HG02623 (cell line): ENCODE measurements at regions not wholly inside any gene's neighbourhood (a gene's known extent, or its start where the extent isn't known, plus 50 kb on each side); places are given as distances from the start of the nearest gene placed in this dataset.
"Not testable (repeated sequence)": the region's sequence is repeated elsewhere in the genome, so short reads cannot be mapped to it uniquely, and the experiment has no call there.

Source experiments
- ATAC-seq: cut with Tn5 transposase; IDR thresholded peaks from one replicate; pipeline ENCODE4 v1.9.1; 2021; ENCODE audit warnings: moderate library complexity; ENCODE audit not compliant: unreplicated experiment

DNA sequence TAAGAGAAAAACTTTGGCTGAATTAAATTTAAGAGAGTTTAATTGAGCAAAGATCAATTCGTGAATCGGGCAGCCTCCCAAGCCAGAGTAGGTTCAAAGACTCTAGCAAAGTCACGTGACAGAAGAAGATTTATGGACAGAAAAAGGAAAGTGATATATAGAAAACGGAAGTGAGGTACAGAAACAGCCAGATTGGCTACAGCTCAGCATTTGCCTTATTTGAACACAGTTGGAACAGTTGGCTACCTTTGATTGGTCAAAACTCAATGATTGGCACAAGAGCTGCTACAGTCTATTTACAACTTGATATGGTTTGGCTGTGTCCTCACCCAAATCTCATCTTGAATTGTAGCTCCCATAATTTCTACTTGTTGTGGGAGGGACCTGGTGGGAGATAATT is 102.6 kb downstream of the PLG start:
- ATAC-seq: no peak

DNA sequence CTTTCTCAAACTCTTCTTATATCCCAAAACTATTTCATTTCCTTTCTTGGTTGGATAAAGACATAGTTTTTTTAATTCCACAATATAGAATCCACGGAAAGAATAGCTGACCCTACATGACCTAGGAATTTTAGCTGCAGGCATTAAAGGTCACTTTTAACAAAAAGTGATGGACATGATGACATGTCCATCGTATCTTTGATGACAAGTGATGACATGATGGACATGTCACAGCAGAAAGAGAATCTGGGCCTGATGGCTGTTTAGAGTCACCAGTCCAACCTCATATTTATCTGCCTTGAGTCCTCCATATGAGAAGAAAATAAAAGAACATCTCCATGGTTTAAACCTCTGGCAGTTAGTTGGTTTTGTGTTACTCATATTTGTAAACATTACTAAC is 106.2 kb downstream of the PLG start:
- no peak for ATAC-seq

DNA sequence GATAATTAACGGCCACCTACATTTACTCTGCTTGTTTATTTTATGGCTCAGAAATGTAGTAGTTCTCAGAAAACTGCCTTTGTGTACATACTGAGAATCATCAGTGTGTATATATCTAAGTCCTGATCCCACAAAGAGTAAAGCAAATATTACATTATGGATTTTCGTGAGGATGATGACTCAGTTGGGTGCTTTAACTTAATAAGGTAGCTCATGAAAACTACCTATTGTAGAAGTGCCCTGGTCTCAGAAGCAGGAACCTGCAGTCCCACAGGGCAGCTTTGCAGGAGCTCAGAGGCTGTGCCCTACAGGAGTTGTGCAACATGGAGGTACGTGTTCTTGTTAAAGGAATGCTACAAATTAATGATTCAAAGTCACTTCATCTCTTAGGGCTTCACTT is 108.2 kb downstream of the PLG start:
- no peak for ATAC-seq

DNA sequence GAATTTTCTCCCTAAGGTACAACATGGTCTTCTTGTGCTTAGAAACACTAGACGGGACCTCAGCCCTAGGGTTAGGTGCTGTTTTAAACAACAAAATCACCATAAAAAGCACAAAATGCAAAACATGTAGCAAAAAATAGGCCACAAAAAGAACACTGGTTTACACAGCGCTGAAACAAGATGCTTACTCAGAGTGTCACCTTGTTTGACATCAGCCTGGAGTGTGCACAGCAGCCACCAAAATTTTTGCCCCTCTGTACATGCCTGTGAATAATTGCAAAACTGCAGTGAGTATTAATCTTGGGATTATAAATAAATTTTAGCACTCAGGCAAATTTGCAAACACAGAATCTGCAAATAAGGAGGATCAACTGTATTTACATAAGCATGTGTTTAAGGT is 110.1 kb downstream of the PLG start:
- no peak for ATAC-seq

DNA sequence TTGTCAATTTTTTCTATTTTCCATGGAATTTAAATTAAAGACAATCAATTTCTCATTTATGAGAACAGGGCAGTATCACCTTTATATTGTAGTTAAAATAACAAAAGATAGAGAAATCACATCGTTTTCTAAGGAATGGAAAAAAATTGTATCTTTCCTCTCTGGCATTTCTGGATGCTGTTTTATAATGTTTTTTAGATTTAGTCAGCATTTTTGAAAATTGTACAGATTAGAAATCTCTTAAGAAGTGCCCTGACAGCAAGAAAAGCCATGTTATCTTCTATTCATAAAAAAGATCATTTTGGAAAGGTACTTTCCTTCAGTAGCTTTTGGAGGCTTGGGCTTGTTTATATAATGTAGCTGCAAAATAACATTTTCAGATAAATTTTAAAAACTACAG is 116.9 kb downstream of the PLG start:
- ATAC-seq: no peak

DNA sequence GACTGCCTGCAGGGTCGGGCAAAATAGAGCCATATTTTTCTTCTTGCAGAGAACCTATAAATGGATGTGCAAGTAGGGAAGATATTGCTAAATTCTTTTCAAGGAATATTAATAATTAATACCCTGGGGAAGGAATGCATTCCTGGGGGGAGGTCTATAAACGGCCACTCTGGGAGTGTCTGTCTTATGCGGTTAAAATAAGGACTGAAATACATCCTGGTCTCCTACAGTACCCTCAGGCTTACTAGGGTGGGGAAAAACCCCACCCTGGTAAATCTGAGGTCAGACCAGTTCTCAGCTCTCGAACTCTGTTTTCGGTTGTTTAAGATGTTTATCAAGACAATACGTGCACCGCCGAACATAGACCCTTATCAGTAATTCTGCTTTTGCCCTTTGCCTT is 118.6 kb downstream of the PLG start:
- ATAC-seq: not testable (repeated sequence)

DNA sequence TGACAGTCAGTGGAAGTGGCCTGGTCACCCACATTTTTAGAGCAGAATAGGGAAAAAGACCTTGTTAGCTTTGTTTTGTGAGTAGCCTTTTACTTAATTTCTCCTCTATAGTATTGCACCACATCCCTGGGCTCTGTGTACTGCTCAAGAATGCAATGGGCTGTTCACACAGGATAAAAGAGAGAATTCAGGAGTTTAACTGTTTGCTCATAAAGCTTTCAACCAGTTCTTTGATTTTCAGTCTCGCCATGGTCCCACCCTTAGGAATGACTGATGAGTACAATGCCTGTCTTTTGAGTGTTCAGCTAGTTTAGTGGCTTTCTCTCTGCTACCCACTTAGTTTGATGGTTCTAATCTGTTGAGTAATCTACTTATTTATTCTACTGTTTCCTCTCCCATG is 129.7 kb downstream of the PLG start:
- ATAC-seq: no peak

DNA sequence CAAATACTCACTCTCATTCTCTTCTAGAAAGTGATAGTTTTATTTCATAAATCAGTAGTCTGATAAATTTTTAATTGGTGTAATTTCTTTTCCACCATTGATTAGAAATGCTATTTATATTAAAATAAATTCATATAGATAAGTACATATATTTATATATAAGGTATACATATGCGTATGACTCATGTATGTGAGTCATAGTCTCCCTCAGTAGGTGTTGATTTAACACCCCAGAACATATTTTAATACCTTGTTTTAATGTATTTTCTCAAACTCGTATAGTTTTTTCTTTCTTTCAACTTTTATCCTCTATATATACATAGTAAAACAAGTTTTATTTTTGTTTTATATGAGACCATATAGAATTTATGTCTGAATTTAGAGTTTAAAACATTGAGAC is 130.4 kb downstream of the PLG start:
- no peak for ATAC-seq

DNA sequence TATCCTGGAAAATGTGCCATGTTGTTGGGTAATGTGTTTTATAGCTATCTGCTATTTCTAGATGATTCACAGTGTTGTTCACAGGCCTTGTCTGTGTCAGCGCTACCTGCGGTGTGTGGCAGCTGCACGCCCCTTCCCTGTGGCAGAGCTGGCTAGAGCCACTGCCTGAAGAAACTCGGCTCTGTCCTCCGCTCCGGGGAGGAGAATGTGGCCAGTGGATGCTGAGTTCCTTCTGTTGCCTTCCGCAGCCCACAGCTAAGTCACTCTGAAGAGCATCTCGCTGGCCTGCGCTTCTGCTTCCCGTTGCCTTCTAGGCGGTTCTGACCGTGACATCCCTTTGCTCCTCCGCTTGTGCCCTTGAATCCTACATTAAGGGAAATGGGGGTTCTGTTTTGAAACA is 135.1 kb downstream of the PLG start:
- ATAC-seq: no peak

DNA sequence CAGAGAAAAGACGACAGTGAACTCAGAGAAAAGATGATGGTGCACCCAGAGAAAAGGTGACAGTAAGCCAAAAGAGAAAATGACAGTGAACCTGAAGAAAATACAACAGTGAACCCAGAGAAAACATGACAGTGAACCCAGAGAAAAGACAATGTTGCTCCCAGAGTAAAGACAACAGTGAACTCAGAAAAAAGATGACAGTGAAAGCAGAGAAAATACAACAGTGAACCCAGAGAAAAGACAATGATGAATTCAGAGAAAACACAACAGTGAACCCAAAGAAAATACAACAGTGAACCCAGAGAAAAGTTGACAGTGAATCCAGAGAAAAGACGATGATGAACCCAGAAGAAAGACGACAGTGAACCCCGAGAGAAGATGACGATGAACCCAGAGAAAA is 140.5 kb upstream of the MAP3K4 start:
- no peak for ATAC-seq

DNA sequence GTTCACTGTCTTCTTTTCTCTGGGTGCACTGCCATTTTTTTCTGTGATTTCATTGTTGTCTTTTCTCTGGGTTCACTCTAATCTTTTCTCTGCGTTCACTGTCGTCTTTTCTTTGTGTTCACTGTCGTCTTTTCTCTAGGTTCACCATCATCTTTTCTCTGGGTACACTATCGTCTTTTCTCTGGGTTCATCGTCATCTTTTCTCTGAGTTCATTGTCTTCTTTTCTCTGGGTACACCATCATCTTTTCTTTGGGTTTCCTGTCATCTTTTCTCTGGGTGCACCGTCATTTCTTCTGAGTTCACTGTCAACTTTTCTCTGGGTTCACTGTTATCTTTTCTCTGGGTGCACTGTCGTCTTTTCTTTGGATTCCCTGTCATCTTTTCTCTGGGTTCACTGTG is 137.6 kb upstream of the MAP3K4 start:
- ATAC-seq: no peak

DNA sequence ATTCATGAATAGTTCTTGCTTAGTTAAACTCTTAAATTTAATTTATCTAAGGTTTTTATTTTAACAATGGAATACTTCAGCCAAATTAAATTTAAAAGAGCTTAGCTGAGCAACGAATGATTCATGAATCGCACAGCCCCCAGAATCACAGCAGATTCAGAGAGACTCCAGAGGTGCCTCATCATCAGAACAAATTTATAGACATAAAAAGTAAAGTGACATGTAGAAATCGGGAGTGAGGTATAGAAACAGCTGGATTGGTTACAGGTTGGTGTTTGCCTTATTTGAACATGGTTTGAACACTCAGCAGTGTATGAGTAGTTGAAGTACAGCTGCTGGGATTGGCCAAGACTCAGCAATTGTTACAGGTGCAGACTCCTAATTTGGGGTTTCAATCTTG is 132.7 kb upstream of the MAP3K4 start:
- ATAC-seq: no peak

DNA sequence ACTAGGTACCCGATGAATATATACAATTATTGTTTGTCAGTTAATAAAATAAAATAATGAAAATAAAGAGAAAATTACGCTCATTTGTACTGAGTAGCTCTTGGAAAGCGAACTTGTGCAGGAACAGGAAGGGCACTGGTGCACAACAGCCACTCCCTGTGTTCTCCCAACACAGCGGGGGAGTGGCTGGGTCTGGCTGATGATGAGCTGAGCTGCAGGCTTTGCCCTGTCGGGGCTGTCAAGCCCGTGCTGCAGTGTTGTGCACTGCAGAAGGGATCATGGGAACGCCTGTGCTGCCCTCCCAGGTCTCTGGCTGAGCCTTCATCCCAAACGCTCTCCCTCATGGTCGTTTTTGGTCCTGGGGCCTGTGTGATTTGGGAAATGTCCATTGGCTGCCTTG is 131.7 kb upstream of the MAP3K4 start:
- ATAC-seq: no peak

DNA sequence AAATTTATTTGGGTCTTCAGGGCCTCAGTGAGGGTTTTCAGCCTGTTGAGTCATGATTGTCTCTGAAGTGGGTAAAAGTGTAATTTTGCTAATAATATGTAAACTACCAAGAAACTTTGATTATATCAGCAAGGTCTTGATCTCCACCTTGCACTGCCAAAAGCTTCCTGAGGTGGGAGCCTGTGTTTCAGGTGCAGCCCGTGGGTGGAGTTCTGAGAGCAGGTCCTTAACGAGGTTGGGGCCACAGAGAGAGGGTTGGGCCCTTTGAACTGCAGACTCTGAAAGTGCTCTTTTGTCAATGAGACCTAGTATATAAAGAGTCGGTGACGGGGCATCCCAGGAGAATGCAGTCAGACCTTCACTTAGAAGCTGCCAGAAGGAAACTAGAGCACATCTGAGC is 129.7 kb upstream of the MAP3K4 start:
- ATAC-seq: no peak

DNA sequence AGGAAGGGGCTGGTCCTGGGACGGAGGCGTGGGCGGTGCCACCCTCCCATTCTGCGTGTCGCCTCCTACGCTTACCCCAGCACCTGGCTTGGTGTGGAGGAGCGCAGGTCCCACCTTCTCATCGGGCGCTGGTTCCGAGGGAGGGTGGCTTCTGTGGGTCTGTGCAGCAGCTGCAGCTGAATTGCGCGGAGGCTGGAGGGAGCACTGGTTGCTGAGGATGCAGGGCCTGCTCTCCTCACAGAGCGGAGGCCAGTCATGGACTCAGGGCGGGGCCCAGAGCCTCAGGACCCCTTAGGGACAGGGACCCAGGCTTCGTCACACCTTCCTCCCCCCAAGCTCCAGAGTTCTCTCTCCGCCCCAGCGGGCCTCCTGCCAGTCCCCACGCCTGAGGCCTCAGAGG is 127.8 kb upstream of the MAP3K4 start:
- no peak for ATAC-seq

DNA sequence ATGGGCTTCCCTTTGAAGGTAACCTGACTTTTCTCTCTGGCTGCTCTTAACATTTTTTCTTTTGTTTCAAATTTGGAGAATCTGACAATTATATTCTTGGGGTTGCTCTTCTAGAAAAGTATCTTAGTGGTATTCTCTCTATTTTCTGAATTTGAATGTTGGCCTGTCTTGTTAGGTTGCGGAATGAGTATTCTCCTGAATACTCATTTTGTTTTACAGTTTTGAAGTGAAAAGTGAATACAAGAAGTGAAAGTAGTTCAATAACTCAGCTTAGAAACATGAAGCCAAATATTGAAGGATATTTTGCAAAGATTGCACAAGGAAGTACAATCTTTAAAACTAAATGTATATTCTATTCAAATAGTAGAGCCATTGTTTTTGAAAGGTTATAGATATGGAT is 120.2 kb upstream of the MAP3K4 start:
- ATAC-seq: peak; percentile 71

DNA sequence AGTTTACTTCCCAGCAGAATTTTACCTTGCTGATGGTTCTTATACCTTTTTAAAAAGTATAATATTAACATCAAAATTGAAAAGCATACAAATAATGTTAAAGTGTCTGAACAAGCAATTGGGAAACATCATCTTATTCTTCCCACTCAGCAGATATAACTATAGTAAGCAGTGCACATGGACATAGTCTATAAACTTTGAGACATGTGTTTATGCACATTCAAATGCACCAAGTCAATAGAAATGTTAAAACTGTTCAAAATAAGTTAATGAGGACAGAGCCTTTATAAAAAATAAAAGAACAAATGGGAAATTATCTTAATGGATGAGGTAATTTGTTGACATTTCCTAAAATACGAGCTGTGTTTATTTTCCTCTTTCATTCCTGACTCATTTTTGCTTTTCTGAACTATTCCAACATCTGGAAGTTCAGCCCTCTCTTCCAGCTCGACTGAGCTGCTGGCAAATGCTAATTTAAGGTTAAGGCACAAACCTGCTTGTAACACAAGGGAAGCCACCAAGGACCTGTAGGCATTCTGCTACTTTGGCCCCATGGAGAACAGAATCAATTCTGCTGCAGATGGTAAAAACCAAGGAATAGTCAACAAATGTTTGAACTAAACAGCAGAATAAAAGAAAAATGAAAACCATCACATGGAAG is 110.3 kb upstream of the MAP3K4 start:
- no peak for ATAC-seq

DNA sequence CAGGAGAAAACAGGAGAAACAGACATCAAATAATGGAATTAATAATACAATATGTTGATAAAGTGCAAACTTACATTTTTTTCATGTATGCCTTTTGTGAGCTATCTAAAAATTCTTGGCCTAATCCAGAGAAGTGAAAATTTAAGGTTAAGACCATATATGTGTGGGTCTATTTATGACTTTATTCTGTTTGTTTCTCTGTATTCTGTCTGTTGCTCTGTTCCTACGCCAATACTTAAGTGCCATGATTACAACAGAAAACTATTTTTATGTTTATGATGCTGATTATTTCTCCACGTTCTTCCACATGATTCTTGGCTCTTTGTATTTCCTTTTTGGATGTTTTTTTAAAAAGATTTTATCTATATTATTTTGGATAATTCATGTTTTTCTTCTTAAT is 109.6 kb upstream of the MAP3K4 start:
- no peak for ATAC-seq

DNA sequence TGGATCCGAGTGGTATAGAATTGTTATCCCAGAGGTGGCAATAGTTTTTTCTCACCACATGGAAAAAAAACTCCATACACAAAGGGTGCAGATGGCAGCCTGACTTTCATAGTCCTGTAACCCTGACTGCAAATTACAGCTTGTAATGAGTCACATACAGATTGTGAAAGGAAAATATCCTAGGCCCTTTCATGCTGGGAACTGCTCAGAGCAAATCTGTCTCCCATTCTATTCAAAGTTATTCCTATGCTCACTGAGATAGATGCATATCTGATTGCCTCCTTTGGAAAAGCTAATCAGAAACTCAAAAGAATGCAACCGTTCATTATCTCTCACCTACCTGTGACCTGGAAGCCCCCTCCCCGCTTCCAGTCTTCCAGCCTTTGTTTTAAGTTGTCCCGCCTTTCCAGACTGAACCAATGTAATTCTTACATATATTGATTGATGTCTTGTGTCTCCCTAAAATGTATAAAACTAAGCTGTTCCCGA is 108.7 kb upstream of the MAP3K4 start:
- no peak for ATAC-seq

DNA sequence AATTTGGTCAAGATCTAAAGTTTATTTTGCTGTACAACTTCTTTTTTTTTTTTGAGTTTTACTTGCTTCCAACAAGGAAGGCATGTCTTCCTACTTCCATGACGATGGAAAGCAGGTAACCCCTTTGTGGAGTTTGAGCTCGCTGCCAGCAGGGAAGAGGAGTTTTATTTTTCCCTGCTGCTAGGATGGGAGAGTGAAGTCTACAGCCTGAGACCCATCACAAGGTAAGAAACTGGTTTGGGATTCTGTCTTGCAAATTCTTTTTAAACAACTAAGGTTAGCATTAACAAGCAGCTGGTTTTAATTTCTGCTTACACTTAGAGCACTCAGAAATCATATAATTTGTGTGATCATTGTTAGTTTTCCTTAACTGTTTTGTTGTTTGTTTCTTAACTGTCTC is 108.0 kb upstream of the MAP3K4 start:
- ATAC-seq: no peak

DNA sequence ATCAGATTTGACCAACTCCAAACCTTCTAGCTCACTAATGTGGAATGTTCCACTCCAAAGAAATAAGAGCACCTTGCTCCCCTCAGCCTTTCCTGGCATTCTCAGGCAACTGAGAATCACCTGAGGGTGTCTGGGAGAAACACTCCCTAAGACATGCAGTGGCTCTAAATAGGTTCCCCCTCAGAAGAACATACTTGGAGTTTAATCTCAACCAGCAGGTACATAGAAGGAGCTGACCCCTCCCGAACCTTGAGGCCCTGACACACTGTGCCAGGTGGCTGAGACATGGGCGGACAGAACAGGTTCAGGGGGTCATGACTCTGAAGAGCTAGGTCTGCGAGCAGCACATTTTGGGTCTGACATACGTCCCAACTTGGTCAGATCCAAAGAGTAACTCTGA is 107.6 kb upstream of the MAP3K4 start:
- ATAC-seq: no peak

DNA sequence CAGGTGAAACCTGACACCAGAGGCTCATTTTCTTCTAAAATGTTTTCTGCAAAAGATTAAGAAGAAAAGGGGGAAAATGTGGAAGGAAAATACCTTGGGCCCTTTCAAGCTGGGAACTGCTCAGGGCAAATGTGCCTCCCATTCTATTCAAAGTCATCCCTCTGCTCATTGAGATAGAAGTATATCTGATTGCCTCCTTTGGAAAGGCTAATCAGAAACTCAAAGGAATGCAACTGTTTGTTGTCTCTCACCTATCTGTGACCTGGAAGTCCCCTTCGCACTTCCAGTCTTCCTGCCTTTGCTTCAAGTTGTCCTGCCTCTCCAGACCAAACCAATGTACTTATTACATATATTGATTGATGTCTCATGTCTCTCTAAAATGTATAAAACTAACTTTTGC is 102.4 kb upstream of the MAP3K4 start:
- ATAC-seq: not testable (repeated sequence)

DNA sequence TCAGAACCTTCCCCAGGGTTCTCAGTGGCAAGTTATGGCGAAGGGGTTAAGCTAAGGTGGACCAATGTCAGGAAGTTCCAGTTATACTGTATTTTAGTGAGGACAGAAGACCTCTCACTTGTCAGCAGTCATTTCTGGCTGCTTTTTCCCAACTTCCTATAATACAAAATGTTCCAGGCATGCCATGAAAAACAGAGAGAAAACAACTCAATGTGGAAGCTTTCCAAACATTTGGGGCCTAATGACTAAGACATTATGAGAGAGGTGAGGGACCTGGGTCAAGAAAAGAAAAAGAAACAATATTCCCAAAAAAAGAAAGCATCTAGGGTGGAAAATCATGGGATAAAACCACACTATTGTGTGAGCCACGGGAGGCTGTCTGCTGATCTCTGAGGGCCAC is 99.9 kb upstream of the MAP3K4 start:
- no peak for ATAC-seq
